Sigmoid colon (tissue), 6 donors: ENCODE measurements at regions not wholly inside any gene's neighbourhood (a gene's known extent, or its start where the extent isn't known, plus 50 kb on each side); places are given as distances from the start of the nearest gene placed in this dataset.

Experiments used
- DNase-seq: peaks from one replicate; pipeline ENCODE4 v3.0.0-alpha.2; 2019
- H3K27ac ChIP-seq, 4 donors: fragments of 200-600 bp; sonication (generic); one replicate each; pipeline ENCODE4 v1.5.1; 2016 to 2019; ENCODE audit warnings: mild to moderate bottlenecking in 1 of 4
- H3K27me3 ChIP-seq, 3 donors: fragments of 200-600 bp; sonication (generic); one replicate each; pipeline ENCODE4 v1.5.1; 2019; ENCODE audit warnings: mild to moderate bottlenecking in 1 of 3
- H3K36me3 ChIP-seq, 4 donors: fragments of 200-600 bp; sonication (generic); one replicate each; pipeline ENCODE4 v1.5.1; 2016 to 2019
- H3K4me1 ChIP-seq, 4 donors: fragments of 200-600 bp; sonication (generic); one replicate each; pipeline ENCODE4 v1.5.1; 2017 to 2019
- H3K4me3 ChIP-seq, 4 donors: fragments of 200-600 bp; sonication (generic); one replicate each; pipeline ENCODE4 v1.5.1; 2017 to 2019; ENCODE audit warnings: mild to moderate bottlenecking in 2 of 4, moderate library complexity in 1 of 4
- H3K9me3 ChIP-seq, 4 donors: fragments of 200-600 bp in 3 of 4; sonication (generic) in 3 of 4; one replicate each; pipeline versions ENCODE4 v1.5.1 to v1.6.1; 2013 to 2019
- EP300 ChIP-seq, 4 donors: sonication (generic); formaldehyde crosslinking; IDR thresholded peaks; one replicate each; pipeline ENCODE4 v1.6.1; 2017; ENCODE audit warnings: antibody characterized with exemption in 4 of 4
- POLR2A ChIP-seq, 2 donors: fragments of 450-650 bp; IDR thresholded peaks; one replicate each; pipeline ENCODE4 v1.6.1; 2016; ENCODE audit warnings: antibody characterized with exemption in 2 of 2, mild to moderate bottlenecking in 2 of 2, moderate library complexity in 2 of 2
- POLR2AphosphoS5 ChIP-seq, 4 donors: sonication (generic); formaldehyde crosslinking; IDR thresholded peaks; one replicate each; pipeline ENCODE4 v1.6.1; 2017; ENCODE audit warnings: antibody characterized with exemption in 4 of 4
- WGBS, 2 donors: extraction: QIAGEN DNeasy Blood & Tissue Kit; methylation state at CpG; one replicate each; pipeline ENCODE4 v1.1.7; 2013; 5-methylcytosine and 5-hydroxymethylcytosine counted together
- intact Hi-C: fragments of 100-400 bp; cut with DNase I; formaldehyde crosslinking; loops from one replicate; pipeline ENCODE4 v1.15.1; 2023
- TF ChIP-seq, protein P1 (sequence below), 4 experiments: fragments of 450-650 bp in 3 of 4; fragments of 200-600 bp in 1 of 4; IDR thresholded peaks; one replicate each; pipeline ENCODE4 v1.5.1; 2016 to 2019; ENCODE audit warnings: antibody characterized with exemption in 4 of 4, mild to moderate bottlenecking in 3 of 4, moderate library complexity in 2 of 4
- donor health status: healthy with polysubstance abuse.
- donor health status: healthy.

DNA sequence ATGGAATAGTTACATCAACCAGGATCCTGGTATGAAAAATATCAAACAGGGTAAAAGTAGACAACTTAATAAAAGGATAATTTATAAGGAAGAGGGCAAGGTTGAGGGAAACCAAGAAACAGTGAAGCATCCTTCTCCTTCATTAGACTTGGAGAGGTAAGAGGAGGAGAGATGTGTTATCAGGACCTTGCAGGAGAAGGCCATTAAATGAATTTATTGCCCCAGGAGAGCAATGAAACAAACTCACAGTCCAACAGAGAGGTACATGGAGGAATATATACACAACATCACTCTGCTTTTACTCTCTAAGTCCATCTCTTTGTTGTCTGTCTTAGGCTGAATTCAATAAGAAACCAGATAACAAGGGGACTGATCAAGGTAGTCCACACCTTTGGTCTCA, 966.2 kb downstream of the SORCS1 start:
- Histone ChIP-seq H3K4me3 (no peak overlapping the region), H3K27me3 (no peaks in the 10 kb centered on the region)
- intact Hi-C loops, result no loop called here

DNA sequence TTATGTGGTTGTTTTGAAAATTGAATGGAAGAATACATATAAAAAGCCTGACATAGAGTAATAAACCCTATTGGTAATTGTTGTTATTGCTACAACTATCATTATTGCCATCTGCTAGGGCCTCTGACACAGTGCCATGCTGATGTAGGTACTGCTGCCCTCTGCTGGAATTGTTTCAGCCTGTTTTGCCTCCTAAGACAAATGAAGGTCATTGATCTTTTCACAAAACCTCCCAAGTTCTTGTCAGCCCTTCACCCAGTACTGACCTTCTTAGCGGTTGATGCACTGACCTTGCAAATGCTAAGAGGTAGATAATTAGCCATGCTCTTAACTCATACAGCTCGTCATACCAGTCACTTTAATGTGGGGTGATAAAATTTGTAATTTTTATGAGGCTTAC, 975.2 kb downstream of the SORCS1 start:
- H3K27me3 ChIP-seq, result no peaks in the 10 kb centered on the region
- no peak overlapping the region for H3K4me3 ChIP-seq
- no peak overlapping the region for H3K27ac ChIP-seq
- WGBS, 2 donors, result 14 to 47% methylated on average over 2 of the region's 2 CpGs
- no peaks in the 10 kb centered on the region for H3K9me3 ChIP-seq
- intact Hi-C loops, result no loop called here
- no peaks in the 10 kb centered on the region for H3K36me3 ChIP-seq
- no peaks in the 10 kb centered on the region for H3K4me1 ChIP-seq
- no peak for TF ChIP-seq POLR2A (IDR thresholded peaks at IDR 0.05)
- TF ChIP-seq, protein P1, sequence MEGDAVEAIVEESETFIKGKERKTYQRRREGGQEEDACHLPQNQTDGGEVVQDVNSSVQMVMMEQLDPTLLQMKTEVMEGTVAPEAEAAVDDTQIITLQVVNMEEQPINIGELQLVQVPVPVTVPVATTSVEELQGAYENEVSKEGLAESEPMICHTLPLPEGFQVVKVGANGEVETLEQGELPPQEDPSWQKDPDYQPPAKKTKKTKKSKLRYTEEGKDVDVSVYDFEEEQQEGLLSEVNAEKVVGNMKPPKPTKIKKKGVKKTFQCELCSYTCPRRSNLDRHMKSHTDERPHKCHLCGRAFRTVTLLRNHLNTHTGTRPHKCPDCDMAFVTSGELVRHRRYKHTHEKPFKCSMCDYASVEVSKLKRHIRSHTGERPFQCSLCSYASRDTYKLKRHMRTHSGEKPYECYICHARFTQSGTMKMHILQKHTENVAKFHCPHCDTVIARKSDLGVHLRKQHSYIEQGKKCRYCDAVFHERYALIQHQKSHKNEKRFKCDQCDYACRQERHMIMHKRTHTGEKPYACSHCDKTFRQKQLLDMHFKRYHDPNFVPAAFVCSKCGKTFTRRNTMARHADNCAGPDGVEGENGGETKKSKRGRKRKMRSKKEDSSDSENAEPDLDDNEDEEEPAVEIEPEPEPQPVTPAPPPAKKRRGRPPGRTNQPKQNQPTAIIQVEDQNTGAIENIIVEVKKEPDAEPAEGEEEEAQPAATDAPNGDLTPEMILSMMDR (IDR thresholded peaks at IDR 0.05), result no peak
- no peak for TF ChIP-seq EP300 (IDR thresholded peaks at IDR 0.05)
- no peak for TF ChIP-seq POLR2AphosphoS5 (IDR thresholded peaks at IDR 0.05)
- DNase-seq, result no peak

More for the DNA sequence above, 966.2 kb downstream of the SORCS1 start:
- no peaks in the 10 kb centered on the region for H3K36me3 ChIP-seq
- no peaks in the 10 kb centered on the region for H3K9me3 ChIP-seq
- no peak for DNase-seq
- TF ChIP-seq POLR2AphosphoS5 (IDR thresholded peaks at IDR 0.05) (no peak), EP300 (IDR thresholded peaks at IDR 0.05) (no peak), POLR2A (IDR thresholded peaks at IDR 0.05) (no peak)
- TF ChIP-seq, protein P1 (IDR thresholded peaks at IDR 0.05), result no peak
- H3K4me1 ChIP-seq, result no peaks in the 10 kb centered on the region
- no peak overlapping the region for H3K27ac ChIP-seq

DNA sequence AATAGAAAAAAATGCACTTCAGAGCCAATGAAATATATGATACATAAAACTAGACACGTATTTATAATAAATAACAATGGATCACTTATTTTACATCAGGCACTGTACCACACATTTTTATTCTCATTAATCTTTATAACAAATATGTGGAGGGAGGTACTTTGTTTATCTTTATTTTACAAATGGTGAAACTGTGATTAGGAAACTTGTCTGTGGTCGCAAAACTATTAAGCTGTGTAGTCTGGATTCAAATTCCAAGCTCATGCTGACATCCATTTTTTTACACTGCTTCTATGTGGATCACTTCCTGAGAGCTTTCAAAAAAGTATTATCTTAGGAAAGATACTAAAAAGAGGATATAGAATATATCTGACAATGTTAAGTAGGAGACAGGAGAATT, 978.6 kb downstream of the SORCS1 start:
- H3K9me3 ChIP-seq, result no peaks in the 10 kb centered on the region
- H3K36me3 ChIP-seq, result no peaks in the 10 kb centered on the region
- H3K27ac ChIP-seq, result no peak overlapping the region
- no peak for DNase-seq
- intact Hi-C loops, result no loop called here
- no peak overlapping the region for H3K4me3 ChIP-seq
- peaks cover 0 to 6% (median 0%) of the 10 kb centered on the region in 4 donors for H3K4me1 ChIP-seq
- 76 to 79% methylated on average over 2 of the region's 2 CpGs for WGBS, 2 donors
- no peaks in the 10 kb centered on the region for H3K27me3 ChIP-seq
- TF ChIP-seq EP300 (IDR thresholded peaks at IDR 0.05) (no peak), POLR2AphosphoS5 (IDR thresholded peaks at IDR 0.05) (no peak), POLR2A (IDR thresholded peaks at IDR 0.05) (no peak)
- TF ChIP-seq, protein P1 (IDR thresholded peaks at IDR 0.05), result no peak

DNA sequence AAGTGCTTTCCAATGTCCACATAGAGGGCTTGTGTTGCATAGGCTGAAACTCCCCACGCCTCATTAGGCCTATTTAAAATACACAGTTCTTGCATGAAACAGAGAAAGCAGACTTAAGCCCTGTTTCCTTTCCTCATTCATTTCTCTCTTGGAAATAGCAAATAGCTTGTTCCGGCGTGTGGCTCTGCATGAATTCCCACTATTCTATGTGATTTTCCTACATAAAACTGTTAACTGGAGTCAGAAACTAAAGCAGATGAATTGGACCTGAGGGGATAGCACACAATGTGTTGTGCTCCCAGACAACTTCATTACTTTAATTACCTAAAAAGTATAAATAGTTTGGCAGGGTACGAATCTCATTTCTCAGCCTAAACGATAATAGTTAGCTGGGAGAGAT, 981.5 kb downstream of the SORCS1 start:
- Histone ChIP-seq H3K4me1 (peaks cover 0 to 6% (median 0%) of the 10 kb centered on the region in 4 donors), H3K27ac (no peak overlapping the region), H3K9me3 (no peaks in the 10 kb centered on the region), H3K36me3 (no peaks in the 10 kb centered on the region), H3K27me3 (no peaks in the 10 kb centered on the region), H3K4me3 (no peak overlapping the region)
- 84% methylated on average over 5 of the region's 5 CpGs for WGBS, 2 donors
- no peak for TF ChIP-seq POLR2AphosphoS5 (IDR thresholded peaks at IDR 0.05)
- no peak for TF ChIP-seq POLR2A (IDR thresholded peaks at IDR 0.05)
- TF ChIP-seq EP300 (IDR thresholded peaks at IDR 0.05), result no peak
- TF ChIP-seq, protein P1 (IDR thresholded peaks at IDR 0.05), result no peak
- intact Hi-C loops, result no loop called here
- no peak for DNase-seq

DNA sequence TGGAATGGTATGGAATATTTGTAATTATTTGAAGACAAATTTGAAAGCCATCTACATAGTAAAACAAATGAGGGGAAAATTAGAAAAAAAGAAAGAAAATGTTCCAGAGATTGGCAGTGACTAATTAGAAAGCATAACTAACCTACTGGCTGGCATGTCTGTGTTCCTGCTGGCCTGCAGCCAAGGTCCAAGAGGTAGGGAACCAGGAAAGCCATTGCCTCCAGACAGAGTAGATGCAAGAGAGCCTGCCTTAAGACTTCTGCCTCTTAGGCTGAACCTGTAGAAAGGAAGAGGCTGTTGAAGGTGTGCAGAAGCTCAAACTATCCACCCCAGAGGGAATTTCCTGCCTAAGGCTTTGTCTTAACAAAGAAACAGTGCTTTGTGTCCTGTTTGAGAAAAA, 982.0 kb downstream of the SORCS1 start:
- intact Hi-C loops, result no loop called here
- TF ChIP-seq POLR2AphosphoS5 (IDR thresholded peaks at IDR 0.05), result no peak
- TF ChIP-seq POLR2A (IDR thresholded peaks at IDR 0.05), result no peak
- TF ChIP-seq EP300 (IDR thresholded peaks at IDR 0.05), result no peak
- TF ChIP-seq, protein P1 (IDR thresholded peaks at IDR 0.05), result no peak
- DNase-seq, result no peak

More for the DNA sequence above, 982.0 kb downstream of the SORCS1 start:
- no peaks in the 10 kb centered on the region for H3K9me3 ChIP-seq
- H3K27ac ChIP-seq, result no peak overlapping the region
- no peak overlapping the region for H3K4me3 ChIP-seq
- peaks cover 0 to 6% (median 0%) of the 10 kb centered on the region in 4 donors for H3K4me1 ChIP-seq
- H3K36me3 ChIP-seq, result no peaks in the 10 kb centered on the region
- no peaks in the 10 kb centered on the region for H3K27me3 ChIP-seq
